Vagina (tissue), 2 donors: ENCODE measurements at regions not wholly inside any gene's neighbourhood (a gene's known extent, or its start where the extent isn't known, plus 50 kb on each side); places are given as distances from the start of the nearest gene placed in this dataset.

Experiments used
- DNase-seq, 2 donors: peaks; one replicate each; pipeline ENCODE4 v3.0.0-alpha.2; 2017; ENCODE audit errors: extremely low spot score in 2 of 2
- H3K27ac ChIP-seq: fragments of 200-600 bp; sonication (generic); one replicate; pipeline ENCODE4 v1.5.1; 2019
- H3K27me3 ChIP-seq: fragments of 200-600 bp; sonication (generic); one replicate; pipeline ENCODE4 v1.5.1; 2019
- H3K36me3 ChIP-seq, 2 donors: fragments of 200-600 bp; sonication (generic); one replicate each; pipeline ENCODE4 v1.5.1; 2017 to 2019
- H3K4me1 ChIP-seq: fragments of 200-600 bp; sonication (generic); one replicate; pipeline ENCODE4 v1.5.1; 2019
- H3K4me3 ChIP-seq, 2 donors: fragments of 200-600 bp; sonication (generic); 1 replicate in 1 of 2; 2 replicates in 1 of 2; pipeline ENCODE4 v1.5.1; 2016 to 2019
- H3K9me3 ChIP-seq: fragments of 200-600 bp; sonication (generic); one replicate; pipeline ENCODE4 v1.5.1; 2019
- CTCF ChIP-seq, 3 experiments: fragments of 450-650 bp in 2 of 3; fragments of 200-600 bp in 1 of 3; sonication (generic) in 1 of 3; IDR thresholded peaks; one replicate each; pipeline ENCODE4 v1.5.1; 2017 to 2019; ENCODE audit warnings: antibody characterized with exemption in 3 of 3, mild to moderate bottlenecking in 2 of 3, moderate library complexity in 2 of 3
- POLR2A ChIP-seq, 2 donors: fragments of 450-650 bp; IDR thresholded peaks; one replicate each; pipeline ENCODE4 v1.6.1; 2017; ENCODE audit warnings: antibody characterized with exemption in 2 of 2, mild to moderate bottlenecking in 2 of 2, moderate library complexity in 2 of 2
- POLR2AphosphoS5 ChIP-seq, 2 donors: sonication (generic); formaldehyde crosslinking; IDR thresholded peaks; one replicate each; pipeline ENCODE4 v1.9.0; 2017; ENCODE audit warnings: antibody characterized with exemption in 2 of 2, mild to moderate bottlenecking in 2 of 2, low read depth in 1 of 2; ENCODE audit not compliant: insufficient read depth in 1 of 2
- intact Hi-C: fragments of 100-400 bp; cut with DNase I; formaldehyde crosslinking; loops from one replicate; pipeline ENCODE4 v1.15.1; 2023

DNA sequence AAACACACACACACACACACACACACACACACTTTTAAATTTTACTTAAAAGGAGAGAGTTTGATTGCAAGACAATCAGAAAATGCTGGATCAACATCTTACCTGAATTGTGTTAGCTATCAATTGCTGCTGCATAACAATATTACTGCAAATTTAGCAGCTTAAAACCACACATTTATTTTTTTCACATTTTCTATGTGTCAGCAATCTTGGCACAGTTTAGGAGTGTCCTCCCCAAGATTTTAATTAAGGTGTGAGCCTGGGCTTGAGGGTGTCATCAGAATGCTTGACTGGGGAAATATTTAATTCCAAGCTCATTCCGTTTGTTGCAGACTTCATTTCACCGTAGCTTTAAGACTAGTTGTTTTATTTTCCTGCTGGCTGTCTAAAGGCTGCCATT is 431.0 kb upstream of the GJE1 start:
- Histone ChIP-seq H3K36me3 (no peaks in the 10 kb centered on the region), H3K9me3 (no peaks in the 10 kb centered on the region), H3K27ac (no peak overlapping the region), H3K4me1 (no peaks in the 10 kb centered on the region), H3K27me3 (no peaks in the 10 kb centered on the region), H3K4me3 (no peak overlapping the region)
- TF ChIP-seq POLR2AphosphoS5 (IDR thresholded peaks at IDR 0.05; ENCODE audit: insufficient read depth in 1 of 2, low read depth in 1 of 2) (no peak), CTCF (IDR thresholded peaks at IDR 0.05) (no peak), POLR2A (IDR thresholded peaks at IDR 0.05) (no peak)
- intact Hi-C loops, result no loop called here
- DNase-seq, result no peak

DNA sequence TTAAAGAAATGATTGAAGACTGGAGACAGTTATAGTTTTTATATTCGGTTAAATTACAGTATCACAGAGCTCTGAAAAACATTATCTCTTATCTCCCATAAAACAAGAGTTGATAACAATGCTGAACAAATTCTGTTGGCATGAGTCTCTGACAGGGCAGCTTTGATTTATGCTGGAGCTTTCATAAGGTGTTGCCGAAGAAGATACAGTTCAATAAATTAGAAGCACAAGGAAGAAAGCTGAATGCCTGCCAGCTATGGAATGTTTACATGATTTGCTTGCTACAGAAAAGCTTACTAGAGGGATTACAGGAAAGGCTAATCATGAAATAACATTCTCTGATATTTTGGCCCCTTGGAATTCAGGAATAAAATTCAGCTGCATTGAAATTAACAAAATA is 431.9 kb upstream of the GJE1 start:
- H3K4me1 ChIP-seq, result no peaks in the 10 kb centered on the region
- DNase-seq, result no peak
- H3K27ac ChIP-seq, result no peak overlapping the region
- intact Hi-C loops, result no loop called here
- H3K4me3 ChIP-seq, result no peak overlapping the region
- H3K27me3 ChIP-seq, result no peaks in the 10 kb centered on the region
- no peaks in the 10 kb centered on the region for H3K9me3 ChIP-seq
- H3K36me3 ChIP-seq, result no peaks in the 10 kb centered on the region
- no peak for TF ChIP-seq POLR2AphosphoS5 (IDR thresholded peaks at IDR 0.05; ENCODE audit: insufficient read depth in 1 of 2, low read depth in 1 of 2)
- no peak for TF ChIP-seq POLR2A (IDR thresholded peaks at IDR 0.05)
- no peak for TF ChIP-seq CTCF (IDR thresholded peaks at IDR 0.05)

DNA sequence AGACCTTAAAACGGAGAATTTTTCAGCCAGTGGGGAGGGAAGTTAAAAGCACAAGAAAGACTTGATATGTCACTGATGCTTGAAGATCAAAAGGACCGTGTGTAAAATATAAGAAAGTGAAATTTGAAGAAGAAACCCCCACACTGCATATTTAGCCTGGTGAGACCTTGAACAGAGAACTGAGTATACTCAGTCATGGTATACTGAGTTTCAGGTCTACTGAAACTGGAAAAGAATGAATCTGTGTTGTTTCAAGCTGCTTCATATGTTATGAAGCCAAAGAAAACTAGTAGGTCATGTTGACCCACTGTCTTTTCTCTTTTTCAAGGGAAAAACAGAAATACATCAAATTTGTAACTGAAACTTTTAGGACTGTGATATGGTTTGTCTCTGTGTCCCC is 443.8 kb upstream of the GJE1 start:
- no peak overlapping the region for H3K4me3 ChIP-seq
- intact Hi-C loops, result no loop called here
- no peaks in the 10 kb centered on the region for H3K36me3 ChIP-seq
- no peaks in the 10 kb centered on the region for H3K27me3 ChIP-seq
- H3K9me3 ChIP-seq, result no peaks in the 10 kb centered on the region
- H3K27ac ChIP-seq, result no peak overlapping the region
- no peak for DNase-seq
- TF ChIP-seq POLR2A (IDR thresholded peaks at IDR 0.05) (no peak), CTCF (IDR thresholded peaks at IDR 0.05) (no peak), POLR2AphosphoS5 (IDR thresholded peaks at IDR 0.05; ENCODE audit: insufficient read depth in 1 of 2, low read depth in 1 of 2) (no peak)
- H3K4me1 ChIP-seq, result no peaks in the 10 kb centered on the region

DNA sequence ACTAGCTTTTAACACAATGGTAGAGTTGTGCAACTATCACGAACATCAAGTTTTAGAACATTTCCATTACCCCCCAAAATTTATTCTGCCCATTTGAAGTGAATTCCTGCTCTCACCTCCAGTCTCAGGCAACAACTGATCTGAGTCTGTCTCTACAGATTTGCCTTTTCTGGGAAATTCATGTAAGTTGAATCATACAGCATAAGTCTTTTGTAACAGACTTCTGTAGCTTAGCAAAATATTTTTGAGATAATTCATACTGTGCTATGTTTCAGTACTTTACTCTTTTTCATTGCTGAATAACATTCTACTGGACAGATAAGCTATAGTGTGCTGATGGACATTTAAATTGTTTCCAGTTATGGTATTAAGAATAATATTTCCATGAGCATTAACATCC is 447.3 kb upstream of the GJE1 start:
- no peak overlapping the region for H3K4me3 ChIP-seq
- no peak for TF ChIP-seq POLR2A (IDR thresholded peaks at IDR 0.05)
- no peak for TF ChIP-seq CTCF (IDR thresholded peaks at IDR 0.05)
- no peak for TF ChIP-seq POLR2AphosphoS5 (IDR thresholded peaks at IDR 0.05; ENCODE audit: insufficient read depth in 1 of 2, low read depth in 1 of 2)
- H3K27me3 ChIP-seq, result no peaks in the 10 kb centered on the region
- no peaks in the 10 kb centered on the region for H3K4me1 ChIP-seq
- intact Hi-C loops, result no loop called here
- no peak for DNase-seq
- no peaks in the 10 kb centered on the region for H3K36me3 ChIP-seq
- no peak overlapping the region for H3K27ac ChIP-seq
- no peaks in the 10 kb centered on the region for H3K9me3 ChIP-seq

- TF ChIP-seq CTCF (IDR thresholded peaks at IDR 0.05) (no peak), POLR2AphosphoS5 (IDR thresholded peaks at IDR 0.05; ENCODE audit: insufficient read depth in 1 of 2, low read depth in 1 of 2) (no peak), POLR2A (IDR thresholded peaks at IDR 0.05) (no peak)
- H3K27me3 ChIP-seq, result no peaks in the 10 kb centered on the region
- H3K36me3 ChIP-seq, result no peaks in the 10 kb centered on the region
- H3K9me3 ChIP-seq, result no peaks in the 10 kb centered on the region
- DNase-seq, result no peak
- intact Hi-C loops, result no loop called here
- H3K4me1 ChIP-seq, result no peaks in the 10 kb centered on the region
- no peak overlapping the region for H3K4me3 ChIP-seq
- H3K27ac ChIP-seq, result no peak overlapping the region
Measured at GRCh38 chr6:141682391-141682790, 450.3 kb upstream of the GJE1 start.
